ENCODE measurements at regions not wholly inside any gene's neighbourhood (a gene's known extent, or its start where the extent isn't known, plus 50 kb on each side); places are given as distances from the start of the nearest gene placed in this dataset.

DNA sequence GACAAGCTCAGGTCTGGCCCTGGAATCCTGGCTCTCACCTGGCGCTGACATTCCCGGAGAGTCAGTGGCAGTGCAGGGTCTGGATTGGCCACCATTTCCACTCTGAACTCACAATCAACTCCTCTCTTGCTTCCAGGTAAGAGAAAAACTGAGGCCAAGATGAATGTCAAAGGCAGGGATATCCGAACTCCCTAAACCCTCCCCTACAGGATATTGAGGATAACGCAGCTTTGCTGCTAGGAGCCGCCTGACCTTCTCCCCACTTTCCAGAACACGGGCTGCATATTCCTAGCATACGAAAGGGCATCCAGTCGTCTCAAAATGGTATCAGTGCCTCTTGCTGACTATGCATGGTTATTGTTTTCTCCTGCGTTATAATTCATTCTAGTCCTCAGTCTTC lies 473.4 kb downstream of the SOX9 start:
- in situ Hi-C loops (cut with HindIII; ENCODE audit: low pct_ligation_motif_present, low sequenced_read_pairs): no loop called here
- no peak overlapping the region for H3K27ac ChIP-seq

More for the DNA sequence above, 473.4 kb downstream of the SOX9 start:
- no peak overlapping the region for H3K4me3 ChIP-seq (ENCODE audit: low read depth, low read length)
- H3K36me3 ChIP-seq (replicated peaks): no peaks in the 10 kb centered on the region
- TF ChIP-seq, protein P1, sequence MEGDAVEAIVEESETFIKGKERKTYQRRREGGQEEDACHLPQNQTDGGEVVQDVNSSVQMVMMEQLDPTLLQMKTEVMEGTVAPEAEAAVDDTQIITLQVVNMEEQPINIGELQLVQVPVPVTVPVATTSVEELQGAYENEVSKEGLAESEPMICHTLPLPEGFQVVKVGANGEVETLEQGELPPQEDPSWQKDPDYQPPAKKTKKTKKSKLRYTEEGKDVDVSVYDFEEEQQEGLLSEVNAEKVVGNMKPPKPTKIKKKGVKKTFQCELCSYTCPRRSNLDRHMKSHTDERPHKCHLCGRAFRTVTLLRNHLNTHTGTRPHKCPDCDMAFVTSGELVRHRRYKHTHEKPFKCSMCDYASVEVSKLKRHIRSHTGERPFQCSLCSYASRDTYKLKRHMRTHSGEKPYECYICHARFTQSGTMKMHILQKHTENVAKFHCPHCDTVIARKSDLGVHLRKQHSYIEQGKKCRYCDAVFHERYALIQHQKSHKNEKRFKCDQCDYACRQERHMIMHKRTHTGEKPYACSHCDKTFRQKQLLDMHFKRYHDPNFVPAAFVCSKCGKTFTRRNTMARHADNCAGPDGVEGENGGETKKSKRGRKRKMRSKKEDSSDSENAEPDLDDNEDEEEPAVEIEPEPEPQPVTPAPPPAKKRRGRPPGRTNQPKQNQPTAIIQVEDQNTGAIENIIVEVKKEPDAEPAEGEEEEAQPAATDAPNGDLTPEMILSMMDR (IDR thresholded peaks at IDR 0.05; ENCODE audit: low read depth, low read length, missing control alignments): peak; percentile 29
- DNase-seq: no peak
- no peaks in the 10 kb centered on the region for H3K27me3 ChIP-seq (replicated peaks)

Measured in brain microvascular endothelial cell (primary cell).